Loucy (cell line): ENCODE measurements at regions not wholly inside any gene's neighbourhood (a gene's known extent, or its start where the extent isn't known, plus 50 kb on each side); places are given as distances from the start of the nearest gene placed in this dataset.

ENCODE experiments used
- H2AFZ ChIP-seq: fragments of 200-600 bp; sonication (generic); 2 replicates; pipeline ENCODE4 v1.6.0; 2016; ENCODE audit warnings: antibody characterized with exemption, mild to moderate bottlenecking, low read length, moderate library complexity
- H3F3A ChIP-seq: fragments of 200-600 bp; 2 replicates; pipeline ENCODE4 v1.6.0; 2016; ENCODE audit warnings: antibody characterized with exemption, low read depth, mild to moderate bottlenecking
- H3K27me3 ChIP-seq: fragments of 200-600 bp; sonication (generic); 2 replicates; pipeline ENCODE4 v1.6.1; 2014; ENCODE audit warnings: low read length, mild to moderate bottlenecking; ENCODE audit not compliant: insufficient read depth, poor library complexity, severe bottlenecking
- H3K36me3 ChIP-seq: fragments of 200-600 bp; sonication (generic); 2 replicates; pipeline ENCODE4 v1.6.1; 2016; ENCODE audit warnings: low read length; ENCODE audit not compliant: insufficient read depth
- H3K4me1 ChIP-seq: fragments of 200-600 bp; sonication (generic); 2 replicates; pipeline ENCODE4 v1.5.1; 2014; ENCODE audit warnings: low read length, mild to moderate bottlenecking; ENCODE audit not compliant: insufficient read depth, poor library complexity, severe bottlenecking
- H3K4me2 ChIP-seq: fragments of 200-600 bp; sonication (generic); 2 replicates; pipeline ENCODE4 v1.6.0; 2014; ENCODE audit warnings: antibody characterized with exemption, low read length, low read depth, mild to moderate bottlenecking; ENCODE audit not compliant: poor library complexity, severe bottlenecking
- H3K4me3 ChIP-seq: fragments of 200-600 bp; sonication (generic); 2 replicates; pipeline ENCODE4 v1.5.1; 2014; ENCODE audit warnings: low read length, mild to moderate bottlenecking, mixed read lengths; ENCODE audit not compliant: poor library complexity, severe bottlenecking
- H3K79me2 ChIP-seq: fragments of 200-600 bp; sonication (generic); 2 replicates; pipeline ENCODE4 v1.6.1; 2014; ENCODE audit warnings: low read length; ENCODE audit not compliant: insufficient read depth
- H3K9ac ChIP-seq: fragments of 200-600 bp; sonication (generic); 2 replicates; pipeline ENCODE4 v1.6.0; 2014; ENCODE audit warnings: mild to moderate bottlenecking, low read depth, low read length, moderate library complexity; ENCODE audit not compliant: poor library complexity, severe bottlenecking
- H3K9me2 ChIP-seq: fragments of 200-600 bp; sonication (generic); replicated peaks from 2 replicates; pipeline ENCODE4 v1.6.1; 2016; ENCODE audit warnings: low read depth, low read length, mixed read lengths
- H3K9me3 ChIP-seq: fragments of 200-600 bp; sonication (generic); 2 replicates; pipeline ENCODE4 v1.6.1; 2014; ENCODE audit warnings: mild to moderate bottlenecking, antibody characterized with exemption, low read length, low read depth; ENCODE audit not compliant: insufficient read depth
- H4K20me1 ChIP-seq: fragments of 200-600 bp; sonication (generic); 2 replicates; pipeline ENCODE4 v1.6.0; 2014; ENCODE audit warnings: antibody characterized with exemption, low read length, mild to moderate bottlenecking; ENCODE audit not compliant: insufficient read depth, poor library complexity, severe bottlenecking
- CTCF ChIP-seq: fragments of 200-600 bp; sonication (generic); conservative IDR thresholded peaks from 2 replicates; pipeline ENCODE4 v1.5.1; 2014; ENCODE audit warnings: mild to moderate bottlenecking, antibody characterized with exemption, low read length
- EZH2phosphoT487 ChIP-seq: fragments of 200-600 bp; IDR thresholded peaks from 2 replicates; pipeline ENCODE4 v1.6.1; 2018; ENCODE audit warnings: antibody characterized with exemption, mild to moderate bottlenecking, moderate library complexity, borderline replicate concordance

- Histone ChIP-seq H3K4me3 (no peak overlapping the region), H3K36me3 (no peaks in the 10 kb centered on the region), H3F3A (no peaks in the 10 kb centered on the region), H2AFZ (no peak overlapping the region), H3K4me1 (peaks cover 23% of the 10 kb centered on the region), H3K9me3 (peaks cover 16% of the 10 kb centered on the region; the same call in 1 of the 2 replicates), H3K79me2 (no peaks in the 10 kb centered on the region), H3K4me2 (no peak overlapping the region), H3K27me3 (no peaks in the 10 kb centered on the region), H4K20me1 (no peaks in the 10 kb centered on the region), H3K9ac (no peak overlapping the region), H3K9me2 (no peaks in the 10 kb centered on the region)
- TF ChIP-seq EZH2phosphoT487 (no peak), CTCF (no peak)
Observed at GRCh38 chr3:18057471-18058091, 315.1 kb upstream of the TBC1D5 start.

- H3K79me2 ChIP-seq, result no peaks in the 10 kb centered on the region
- no peaks in the 10 kb centered on the region for H3F3A ChIP-seq
- H3K9me2 ChIP-seq, result no peaks in the 10 kb centered on the region
- peaks cover 23% of the 10 kb centered on the region for H3K4me1 ChIP-seq
- no peaks in the 10 kb centered on the region for H3K36me3 ChIP-seq
- H3K27me3 ChIP-seq, result no peaks in the 10 kb centered on the region
- no peaks in the 10 kb centered on the region for H4K20me1 ChIP-seq
- no peak overlapping the region for H3K4me3 ChIP-seq
- H2AFZ ChIP-seq, result no peak overlapping the region
- H3K9me3 ChIP-seq, result peaks cover 16% of the 10 kb centered on the region; the same call in 1 of the 2 replicates
- H3K9ac ChIP-seq, result no peak overlapping the region
- TF ChIP-seq EZH2phosphoT487, result no peak
- TF ChIP-seq CTCF, result no peak
- no peak overlapping the region for H3K4me2 ChIP-seq
Observed at GRCh38 chr3:18054625-18055024, 312.2 kb upstream of the TBC1D5 start.

- no peak for TF ChIP-seq CTCF
- no peak for TF ChIP-seq EZH2phosphoT487
- H3K9me3 ChIP-seq, result peaks cover 16% of the 10 kb centered on the region; the same call in 1 of the 2 replicates
- H3K9ac ChIP-seq, result no peak overlapping the region
- no peaks in the 10 kb centered on the region for H3K36me3 ChIP-seq
- no peaks in the 10 kb centered on the region for H3K79me2 ChIP-seq
- H4K20me1 ChIP-seq, result no peaks in the 10 kb centered on the region
- peaks cover 20% of the 10 kb centered on the region for H3K4me1 ChIP-seq
- H3K4me3 ChIP-seq, result no peak overlapping the region
- no peaks in the 10 kb centered on the region for H3K9me2 ChIP-seq
- H2AFZ ChIP-seq, result no peak overlapping the region
- no peaks in the 10 kb centered on the region for H3K27me3 ChIP-seq
- H3F3A ChIP-seq, result no peaks in the 10 kb centered on the region
- H3K4me2 ChIP-seq, result no peak overlapping the region
Observed at GRCh38 chr3:18051306-18051705, 308.9 kb upstream of the TBC1D5 start.
